Stimulated activated effector memory CD8-positive, alpha-beta T cell treated with anti-CD3 and anti-CD28 coated beads, Interleukin-12 subunit alpha, Interleukin-12 subunit beta, amount 100 ng/mL, for 72 hours (primary cell): ENCODE measurements at regions not wholly inside any gene's neighbourhood (a gene's known extent, or its start where the extent isn't known, plus 50 kb on each side); places are given as distances from the start of the nearest gene placed in this dataset.
"Not testable (repeated sequence)": the region's sequence is repeated elsewhere in the genome, so short reads cannot be mapped to it uniquely, and the experiment has no call there.

ENCODE experiments used
- ATAC-seq: fragments of 150-1000 bp; cut with Tn5 transposase; 2 replicates; pipeline ENCODE4 v1.10.0; 2021
- DNase-seq, 2 donors: peaks; one replicate each; pipeline ENCODE4 v3.0.0; 2021 to 2022; ENCODE audit warnings: low spot score in 2 of 2
- H3K27ac Mint-ChIP-seq: one replicate; pipeline ENCODE4 v1.8.0; 2022; ENCODE audit warnings: mild to moderate bottlenecking, mixed read lengths
- H3K36me3 Mint-ChIP-seq: one replicate; pipeline ENCODE4 v1.8.0; 2022; ENCODE audit warnings: mild to moderate bottlenecking, mixed read lengths
- H3K4me1 Mint-ChIP-seq: one replicate; pipeline ENCODE4 v1.8.0; 2022; ENCODE audit warnings: mixed read lengths
- H3K4me3 Mint-ChIP-seq: one replicate; pipeline ENCODE4 v1.8.0; 2022; ENCODE audit warnings: mild to moderate bottlenecking, mixed read lengths
- H3K9me3 Mint-ChIP-seq: one replicate; pipeline ENCODE4 v1.8.0; 2022; ENCODE audit warnings: mixed read lengths

DNA sequence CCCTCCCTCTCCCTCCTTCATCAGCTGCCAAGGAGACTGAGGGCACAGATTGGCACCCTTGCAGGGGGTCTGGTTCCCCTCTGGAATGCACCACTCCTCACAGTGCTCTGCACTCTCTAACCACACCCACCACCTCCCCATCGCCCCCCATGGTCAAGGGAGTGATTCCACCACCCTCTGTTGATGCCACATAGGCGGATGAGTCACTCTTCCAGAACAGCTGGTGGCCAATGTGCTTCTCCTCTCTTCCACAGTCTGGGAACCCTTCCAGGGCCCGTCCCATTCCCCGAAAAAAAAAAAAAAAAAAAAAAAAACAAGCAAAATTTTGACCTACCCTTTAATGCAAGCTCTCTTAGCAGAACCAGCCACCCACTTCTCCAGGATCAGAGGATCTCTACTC, 341.3 kb upstream of the KLF3 start:
- Mint-ChIP-seq H3K27ac (no peak overlapping the region), H3K36me3 (no peaks in the 10 kb centered on the region), H3K4me1 (peaks cover 29% of the 10 kb centered on the region), H3K4me3 (no peak overlapping the region), H3K9me3 (no peaks in the 10 kb centered on the region)
- no peak for DNase-seq
- ATAC-seq: no peak

DNA sequence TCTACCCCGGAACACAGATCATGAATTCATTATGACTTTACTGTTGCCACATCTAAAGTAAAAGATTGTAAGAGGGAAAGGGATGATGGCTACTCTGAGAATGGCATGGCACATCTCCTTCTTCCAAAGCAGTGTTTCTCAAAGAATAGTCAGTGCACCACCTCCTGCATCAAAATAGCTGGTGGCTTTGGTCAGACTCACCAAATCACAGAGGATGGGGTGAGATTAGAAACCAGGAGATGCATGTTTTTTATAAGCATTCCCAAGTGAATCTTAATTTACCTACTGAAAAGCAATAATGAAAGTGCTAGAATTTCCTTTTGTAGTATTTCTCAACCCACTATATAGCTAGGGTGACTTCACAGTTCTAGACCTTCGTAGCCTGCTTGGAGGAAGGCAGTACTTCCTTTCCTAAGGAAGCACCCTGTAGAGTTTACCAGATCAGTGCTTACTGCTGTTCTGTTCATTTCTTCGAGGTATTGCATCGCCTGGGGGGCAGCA, 340.8 kb upstream of the KLF3 start:
- H3K4me1 Mint-ChIP-seq: peaks cover 27% of the 10 kb centered on the region
- no peak overlapping the region for H3K4me3 Mint-ChIP-seq
- H3K9me3 Mint-ChIP-seq: no peaks in the 10 kb centered on the region
- H3K27ac Mint-ChIP-seq: no peak overlapping the region
- DNase-seq: no peak
- H3K36me3 Mint-ChIP-seq: no peaks in the 10 kb centered on the region
- ATAC-seq: no peak

DNA sequence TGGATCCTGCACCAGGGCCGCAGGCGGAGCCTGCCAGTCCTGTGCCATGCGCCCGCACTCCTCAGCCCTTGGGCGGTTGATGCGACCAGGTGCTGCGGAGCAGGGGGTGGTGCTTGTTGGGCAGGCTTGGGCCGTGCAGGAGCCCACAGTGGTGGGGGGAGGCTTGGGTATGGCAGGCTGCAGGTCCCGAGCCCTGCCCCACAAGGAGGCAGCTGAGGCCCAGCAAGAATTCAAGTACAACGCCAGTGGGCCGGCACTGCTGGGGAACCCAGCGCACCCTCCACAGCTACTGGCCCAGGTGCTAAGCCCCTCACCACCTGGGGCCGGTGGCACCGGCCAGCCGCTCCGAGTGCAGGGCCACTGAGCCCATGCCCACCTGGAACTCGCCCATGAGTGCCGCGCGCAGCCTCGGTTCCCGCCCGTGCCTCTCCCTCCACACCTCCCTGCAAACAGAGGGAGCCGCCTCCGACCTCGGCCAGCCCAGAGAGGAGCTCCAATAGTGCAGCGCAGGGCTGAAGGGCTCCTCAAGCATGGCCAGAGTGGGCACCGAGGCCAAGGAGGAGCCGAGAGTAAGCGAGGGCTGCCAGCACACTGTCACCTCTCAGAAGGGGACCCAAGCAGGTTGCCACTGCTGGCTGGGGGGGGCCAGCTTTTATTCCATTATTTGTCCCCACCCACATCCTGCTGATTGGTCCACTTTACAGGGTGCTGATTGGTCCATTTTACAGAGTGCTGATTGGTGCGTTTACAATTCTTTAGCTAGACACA, 339.0 kb upstream of the KLF3 start:
- H3K4me3 Mint-ChIP-seq: no peak overlapping the region

DNA sequence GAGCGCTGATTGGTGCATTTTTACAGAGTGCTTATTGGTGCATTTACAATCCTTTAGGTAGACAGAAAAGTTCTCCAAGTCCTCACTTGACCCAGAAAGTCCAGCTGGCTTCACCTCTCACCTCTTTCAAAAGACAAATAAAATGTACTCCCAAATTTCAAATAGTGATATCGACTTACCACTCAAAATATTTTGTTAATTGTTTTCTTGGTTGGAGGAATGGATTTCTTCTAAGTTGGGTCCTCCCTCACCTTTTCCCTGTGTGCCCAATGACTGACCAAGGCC, 338.4 kb upstream of the KLF3 start:
- Mint-ChIP-seq H3K9me3 (no peaks in the 10 kb centered on the region), H3K4me1 (peaks cover 10% of the 10 kb centered on the region), H3K27ac (no peak overlapping the region), H3K36me3 (no peaks in the 10 kb centered on the region), H3K4me3 (no peak overlapping the region)
- DNase-seq: no peak
- ATAC-seq: no peak

More for the DNA sequence above, 339.0 kb upstream of the KLF3 start:
- Mint-ChIP-seq H3K36me3 (no peaks in the 10 kb centered on the region), H3K9me3 (no peaks in the 10 kb centered on the region), H3K27ac (no peak overlapping the region), H3K4me1 (peaks cover 16% of the 10 kb centered on the region)
- ATAC-seq (no peak), DNase-seq (no peak)

DNA sequence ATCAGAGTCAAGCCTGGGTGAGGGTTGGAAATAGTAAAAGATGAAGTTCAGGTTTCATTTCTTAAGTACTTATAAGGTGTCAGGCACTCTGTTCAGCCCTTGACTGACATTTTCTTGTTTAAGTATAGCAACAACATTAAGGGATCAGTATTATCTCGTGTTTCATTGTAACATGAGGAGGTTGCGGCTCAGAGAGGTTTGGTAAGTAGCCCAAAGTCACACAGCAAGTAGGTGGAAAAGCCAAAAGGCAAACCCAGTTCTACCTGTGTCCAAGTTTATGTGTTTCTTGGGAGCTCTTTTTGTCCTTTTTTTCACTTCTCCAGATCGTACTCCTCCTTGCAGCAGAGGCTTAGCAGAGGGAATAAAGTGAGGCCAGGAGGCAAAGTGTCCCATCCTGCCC, 337.5 kb upstream of the KLF3 start:
- ATAC-seq (no peak), DNase-seq (no peak)
- H3K9me3 Mint-ChIP-seq: no peaks in the 10 kb centered on the region
- H3K27ac Mint-ChIP-seq: no peak overlapping the region
- H3K36me3 Mint-ChIP-seq: no peaks in the 10 kb centered on the region
- no peak overlapping the region for H3K4me3 Mint-ChIP-seq
- peaks cover 5% of the 10 kb centered on the region for H3K4me1 Mint-ChIP-seq

DNA sequence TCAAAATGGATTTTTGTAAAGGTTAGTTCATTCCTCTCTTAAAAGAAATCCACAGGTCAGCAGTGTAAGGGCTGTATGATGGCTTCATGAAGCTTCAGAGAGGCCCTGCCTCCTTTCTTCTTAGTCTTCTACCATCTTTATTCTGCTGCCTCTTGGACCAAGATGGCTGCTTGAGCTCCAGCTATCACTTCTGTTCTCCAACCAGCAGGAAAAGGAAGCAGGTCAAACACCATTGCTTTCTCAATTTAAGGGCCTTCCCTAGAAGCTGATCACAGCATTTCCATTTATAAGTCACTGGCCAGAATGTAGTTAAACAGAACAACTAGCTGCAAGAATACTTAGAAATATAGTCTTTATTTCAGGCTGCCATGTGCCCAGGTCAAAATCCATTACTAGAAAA, 336.8 kb upstream of the KLF3 start:
- H3K4me3 Mint-ChIP-seq: no peak overlapping the region
- H3K36me3 Mint-ChIP-seq: no peaks in the 10 kb centered on the region
- no peak overlapping the region for H3K27ac Mint-ChIP-seq
- no peaks in the 10 kb centered on the region for H3K9me3 Mint-ChIP-seq
- ATAC-seq (no peak), DNase-seq (no peak)
- peaks cover 5% of the 10 kb centered on the region for H3K4me1 Mint-ChIP-seq

DNA sequence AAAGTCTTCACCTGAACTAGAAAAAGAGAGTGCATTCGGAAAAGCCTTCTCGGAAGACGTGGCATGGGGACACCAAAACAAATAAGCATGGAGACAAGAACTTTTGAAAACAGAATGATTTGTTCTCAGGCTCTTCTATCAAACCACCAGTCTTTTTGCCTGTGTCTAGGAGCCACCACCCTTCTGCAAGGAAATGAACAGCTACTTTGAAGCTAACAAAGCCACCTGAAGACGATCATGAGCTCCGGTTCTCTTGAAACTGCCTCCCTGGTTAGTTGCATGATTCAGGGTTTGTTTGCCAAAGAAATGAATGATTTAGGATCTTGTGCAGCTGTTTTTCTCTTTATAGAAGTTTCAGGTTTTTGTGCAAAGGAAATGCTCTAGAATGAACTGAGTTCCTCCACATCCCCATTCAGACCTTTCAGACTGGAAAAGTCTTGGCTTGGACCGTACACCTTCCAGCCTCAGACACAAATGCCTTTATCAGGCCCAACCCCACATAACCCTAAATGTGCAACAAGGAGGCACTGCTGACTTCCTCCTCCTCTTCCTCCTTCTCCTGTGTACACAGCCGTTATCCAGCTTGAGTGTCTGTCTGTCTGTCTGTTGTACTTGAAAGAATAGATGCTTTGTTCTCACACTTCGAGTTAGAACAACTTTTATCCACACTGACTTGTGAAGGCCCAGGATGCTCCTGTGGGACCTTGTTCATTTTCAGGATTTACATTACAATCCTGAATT, 334.8 kb upstream of the KLF3 start:
- Mint-ChIP-seq H3K4me3 (no peak overlapping the region), H3K27ac (no peak overlapping the region)

DNA sequence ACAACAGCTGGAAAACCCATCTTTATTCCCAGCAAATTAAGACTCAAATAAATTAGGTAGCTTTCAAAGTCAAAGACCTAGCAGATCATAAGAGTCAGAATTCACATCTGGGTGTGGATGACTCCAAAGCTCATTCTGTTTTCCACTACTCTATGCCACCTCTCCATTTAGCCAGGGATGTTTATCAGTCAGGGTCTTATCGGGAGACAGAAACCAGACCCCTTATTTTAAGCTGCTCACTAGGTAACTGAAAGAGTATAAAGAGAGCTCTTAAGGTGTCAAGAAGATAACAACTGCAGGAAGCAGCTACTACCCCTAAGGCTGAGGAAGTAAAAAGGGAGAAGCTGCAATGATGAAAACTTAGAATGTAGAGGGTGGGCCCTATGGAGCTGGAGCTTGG, 333.7 kb upstream of the KLF3 start:
- H3K4me3 Mint-ChIP-seq: no peak overlapping the region
- no peaks in the 10 kb centered on the region for H3K9me3 Mint-ChIP-seq
- ATAC-seq (no peak), DNase-seq (no peak)
- no peaks in the 10 kb centered on the region for H3K36me3 Mint-ChIP-seq
- H3K4me1 Mint-ChIP-seq: peaks cover 16% of the 10 kb centered on the region
- no peak overlapping the region for H3K27ac Mint-ChIP-seq

More for the DNA sequence above, 334.8 kb upstream of the KLF3 start:
- H3K4me1 Mint-ChIP-seq: peaks cover 5% of the 10 kb centered on the region
- no peaks in the 10 kb centered on the region for H3K36me3 Mint-ChIP-seq
- H3K9me3 Mint-ChIP-seq: no peaks in the 10 kb centered on the region
- DNase-seq: no peak
- ATAC-seq: no peak

DNA sequence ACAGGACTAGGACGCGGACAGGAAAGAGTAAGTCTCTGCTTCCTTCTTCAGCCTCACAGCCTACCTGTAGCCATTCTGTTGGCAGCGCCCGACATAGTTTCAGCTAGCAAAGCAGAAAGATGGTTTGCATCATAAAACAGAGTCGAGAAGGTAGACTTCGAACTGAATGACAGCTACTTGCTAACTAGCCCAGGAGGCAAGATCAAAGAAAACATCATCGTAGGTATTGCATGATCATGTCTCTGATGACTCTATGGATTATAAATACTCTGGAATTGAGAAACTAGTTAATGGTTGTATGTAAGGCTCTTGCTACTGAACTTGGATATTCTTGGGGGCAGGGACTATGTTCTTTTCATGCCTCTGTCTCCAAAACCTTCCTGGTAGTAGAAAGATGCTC, 333.1 kb upstream of the KLF3 start:
- no peak overlapping the region for H3K27ac Mint-ChIP-seq
- no peaks in the 10 kb centered on the region for H3K36me3 Mint-ChIP-seq
- no peak overlapping the region for H3K4me3 Mint-ChIP-seq
- H3K9me3 Mint-ChIP-seq: no peaks in the 10 kb centered on the region
- ATAC-seq (no peak), DNase-seq (no peak)
- H3K4me1 Mint-ChIP-seq: peaks cover 22% of the 10 kb centered on the region

DNA sequence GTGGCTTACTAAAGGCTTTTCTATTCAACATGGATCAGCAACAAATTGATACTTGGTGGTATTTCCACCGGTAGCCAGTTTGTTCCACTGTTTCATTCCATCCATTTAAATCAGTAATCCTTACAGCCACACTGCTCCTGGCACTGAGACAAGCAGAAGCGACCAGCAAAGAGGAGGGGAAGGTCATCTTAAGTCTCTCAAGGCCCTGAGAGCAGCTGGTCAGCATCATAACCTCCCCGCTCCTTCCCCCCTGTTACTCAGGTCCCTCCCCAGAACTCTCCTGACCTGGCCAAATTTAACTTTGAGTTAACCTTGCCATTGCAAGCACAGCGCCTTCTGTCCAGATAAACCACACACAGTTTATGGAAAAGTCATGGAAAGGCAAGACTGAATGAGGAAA, 331.3 kb upstream of the KLF3 start:
- Mint-ChIP-seq H3K9me3 (no peaks in the 10 kb centered on the region), H3K4me3 (no peak overlapping the region)

DNA sequence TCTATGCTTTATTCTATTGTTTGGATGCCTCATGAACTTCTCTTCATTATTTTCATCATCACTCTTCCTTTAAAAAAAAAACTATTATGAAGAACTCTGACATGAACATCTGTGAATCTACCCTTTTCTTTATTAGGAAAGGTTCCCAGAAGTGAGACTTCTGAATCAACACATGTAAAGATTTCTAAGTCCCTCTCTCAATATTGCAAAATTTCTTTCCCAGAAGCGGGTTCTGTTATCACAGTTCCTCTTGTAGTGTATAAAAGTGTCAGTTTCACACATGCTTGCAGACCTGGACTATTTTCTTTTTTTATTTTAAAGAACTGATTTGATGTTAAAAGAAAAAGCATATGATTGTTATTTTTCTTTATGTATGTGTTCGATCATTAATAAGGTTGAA, 330.8 kb upstream of the KLF3 start:
- Mint-ChIP-seq H3K4me3 (no peak overlapping the region), H3K4me1 (peaks cover 21% of the 10 kb centered on the region)

More for the DNA sequence above, 331.3 kb upstream of the KLF3 start:
- H3K27ac Mint-ChIP-seq: no peak overlapping the region
- DNase-seq (no peak), ATAC-seq (no peak)
- H3K36me3 Mint-ChIP-seq: no peaks in the 10 kb centered on the region
- peaks cover 22% of the 10 kb centered on the region for H3K4me1 Mint-ChIP-seq

DNA sequence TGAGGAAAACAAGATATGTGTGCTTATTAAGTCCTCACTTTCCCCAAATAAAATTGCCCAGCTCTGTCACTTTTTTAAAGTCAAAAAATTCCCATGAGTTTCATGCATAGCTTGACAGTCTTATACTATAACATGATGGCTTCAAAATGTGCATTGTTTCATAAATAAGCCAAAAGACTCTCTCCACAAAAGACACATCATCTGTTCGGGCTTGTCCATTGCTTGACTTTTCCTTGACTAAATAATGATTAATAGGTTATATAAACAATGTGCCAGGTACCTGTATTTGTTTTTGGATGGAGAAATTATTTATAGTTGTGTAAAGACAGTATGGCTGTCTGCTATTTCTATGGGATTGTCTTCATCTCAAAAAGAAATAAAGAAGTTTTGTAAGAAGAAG, 329.2 kb upstream of the KLF3 start:
- H3K27ac Mint-ChIP-seq: no peak overlapping the region
- DNase-seq (no peak), ATAC-seq (no peak)
- peaks cover 12% of the 10 kb centered on the region for H3K9me3 Mint-ChIP-seq
- H3K4me3 Mint-ChIP-seq: no peak overlapping the region
- H3K36me3 Mint-ChIP-seq: no peaks in the 10 kb centered on the region
- peaks cover 17% of the 10 kb centered on the region for H3K4me1 Mint-ChIP-seq

More for the DNA sequence above, 330.8 kb upstream of the KLF3 start:
- Mint-ChIP-seq H3K9me3 (peaks cover 4% of the 10 kb centered on the region), H3K36me3 (no peaks in the 10 kb centered on the region), H3K27ac (no peak overlapping the region)
- DNase-seq (no peak), ATAC-seq (no peak)

DNA sequence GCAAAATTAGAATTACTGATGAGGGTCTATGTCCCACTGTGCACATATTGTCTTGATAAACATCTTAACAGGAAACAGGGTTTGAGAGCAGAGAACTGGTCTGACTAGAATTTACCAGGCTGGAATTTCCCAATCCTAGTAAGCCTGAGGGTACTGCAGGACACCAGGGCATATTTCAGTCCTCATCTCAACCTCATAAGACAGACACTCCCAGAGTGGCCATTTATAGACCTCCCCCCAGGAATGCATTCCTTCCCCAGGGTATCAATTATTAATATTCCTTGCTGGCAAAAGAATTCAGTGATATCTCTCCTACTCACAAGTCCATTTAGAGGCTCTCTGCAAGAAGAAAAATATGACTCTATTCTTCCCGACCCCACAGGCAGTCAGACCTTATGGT, 325.1 kb upstream of the KLF3 start:
- H3K36me3 Mint-ChIP-seq, H3K4me3 Mint-ChIP-seq, ATAC-seq, H3K27ac Mint-ChIP-seq, DNase-seq: not testable (repeated sequence)
- H3K9me3 Mint-ChIP-seq: peaks cover 12% of the 10 kb centered on the region
- H3K4me1 Mint-ChIP-seq: peaks cover 17% of the 10 kb centered on the region

DNA sequence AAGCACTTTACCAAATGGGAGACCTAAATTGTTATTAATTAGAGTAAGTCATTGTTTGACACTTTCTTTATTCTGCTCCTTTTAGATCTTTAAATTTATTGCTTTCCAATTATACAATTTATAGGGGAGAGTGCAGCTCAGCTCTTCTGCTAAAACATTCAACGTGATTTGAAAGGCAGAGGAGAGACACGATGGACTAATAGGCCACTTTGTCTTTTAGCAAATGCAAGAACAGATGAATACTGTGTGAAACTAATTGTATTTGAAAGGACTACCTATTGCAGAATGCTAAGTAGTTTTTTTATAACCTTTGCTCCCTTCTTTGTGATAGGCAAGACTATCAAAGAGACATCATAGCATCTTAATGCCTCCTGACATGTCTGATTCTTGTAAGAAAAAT, 320.4 kb upstream of the KLF3 start:
- H3K4me1 Mint-ChIP-seq: no peaks in the 10 kb centered on the region
- no peaks in the 10 kb centered on the region for H3K36me3 Mint-ChIP-seq
- H3K27ac Mint-ChIP-seq: no peak overlapping the region
- no peak for ATAC-seq
- no peak overlapping the region for H3K4me3 Mint-ChIP-seq
- peaks cover 18% of the 10 kb centered on the region for H3K9me3 Mint-ChIP-seq
- DNase-seq: no peak

DNA sequence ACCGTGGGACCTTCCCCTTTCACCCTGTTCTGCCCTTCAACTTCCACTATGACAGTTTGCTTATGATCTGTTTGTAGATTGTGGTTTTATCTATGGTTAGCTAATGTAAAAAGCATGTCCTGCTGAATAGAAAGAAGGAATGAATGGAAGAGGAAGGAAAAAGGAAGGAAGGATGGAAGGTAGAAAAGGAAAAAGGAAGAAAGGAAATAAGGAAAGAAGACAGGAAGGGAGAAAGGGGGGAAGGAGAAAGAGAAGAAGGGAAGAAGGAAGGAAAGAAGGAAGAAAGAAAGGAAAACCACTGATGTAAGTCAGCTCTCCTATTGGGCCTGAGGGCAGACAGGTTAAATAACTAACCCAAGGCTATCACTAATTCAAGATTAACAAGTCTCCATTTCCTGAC, 319.1 kb upstream of the KLF3 start:
- ATAC-seq (no peak), DNase-seq (no peak)
- H3K27ac Mint-ChIP-seq: no peak overlapping the region
- no peaks in the 10 kb centered on the region for H3K36me3 Mint-ChIP-seq
- H3K4me3 Mint-ChIP-seq: no peak overlapping the region
- peaks cover 14% of the 10 kb centered on the region for H3K9me3 Mint-ChIP-seq
- H3K4me1 Mint-ChIP-seq: no peaks in the 10 kb centered on the region

DNA sequence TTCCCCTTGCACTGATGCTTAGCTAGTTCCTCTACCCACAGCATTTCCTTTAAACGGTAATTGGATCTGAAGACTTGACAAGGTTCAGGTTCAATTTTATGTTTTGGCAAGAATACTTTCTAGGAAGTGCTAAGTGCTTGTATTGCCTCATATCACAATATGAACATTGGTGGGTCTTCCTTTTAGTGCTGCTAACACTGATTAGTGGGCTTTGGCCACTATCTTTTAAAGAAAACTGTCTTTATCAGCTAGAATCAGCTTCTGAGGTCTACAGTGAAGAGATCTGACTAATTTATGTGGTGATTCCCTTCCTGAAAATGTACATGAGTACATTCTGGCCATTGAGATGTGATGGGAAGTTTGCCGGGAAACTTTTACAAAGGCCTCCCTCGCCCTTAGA, 316.7 kb upstream of the KLF3 start:
- H3K4me3 Mint-ChIP-seq: no peak overlapping the region
- peaks cover 26% of the 10 kb centered on the region for H3K9me3 Mint-ChIP-seq
- ATAC-seq (no peak), DNase-seq (no peak)
- no peaks in the 10 kb centered on the region for H3K4me1 Mint-ChIP-seq
- H3K36me3 Mint-ChIP-seq: no peaks in the 10 kb centered on the region
- H3K27ac Mint-ChIP-seq: no peak overlapping the region
